ENCODE measurements at regions not wholly inside any gene's neighbourhood (a gene's known extent, or its start where the extent isn't known, plus 50 kb on each side); places are given as distances from the start of the nearest gene placed in this dataset.
A peak's percentile ranks its signal among the peaks of the same experiment; 100 is the strongest.

DNA sequence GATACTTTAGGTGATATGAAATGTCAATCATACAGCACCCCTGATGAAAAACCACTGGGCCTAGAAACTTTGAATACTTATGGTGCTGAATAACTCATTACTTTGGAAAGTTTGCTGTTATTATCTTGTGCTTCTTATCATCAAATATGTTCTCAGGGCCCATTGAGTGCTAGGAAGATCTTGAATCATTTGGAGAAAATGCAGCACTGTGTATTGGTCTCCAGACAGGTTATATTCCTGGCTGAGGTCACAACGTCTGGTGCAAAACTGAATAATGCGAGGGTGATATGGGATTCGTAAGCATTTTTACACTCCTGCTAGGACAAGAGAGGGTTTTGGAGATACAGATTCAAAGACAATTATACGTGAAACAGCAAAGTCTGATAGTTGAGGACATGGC is 249.4 kb upstream of the TNC start:
- DNase-seq (ENCODE audit: low read depth), result no peak

DNA sequence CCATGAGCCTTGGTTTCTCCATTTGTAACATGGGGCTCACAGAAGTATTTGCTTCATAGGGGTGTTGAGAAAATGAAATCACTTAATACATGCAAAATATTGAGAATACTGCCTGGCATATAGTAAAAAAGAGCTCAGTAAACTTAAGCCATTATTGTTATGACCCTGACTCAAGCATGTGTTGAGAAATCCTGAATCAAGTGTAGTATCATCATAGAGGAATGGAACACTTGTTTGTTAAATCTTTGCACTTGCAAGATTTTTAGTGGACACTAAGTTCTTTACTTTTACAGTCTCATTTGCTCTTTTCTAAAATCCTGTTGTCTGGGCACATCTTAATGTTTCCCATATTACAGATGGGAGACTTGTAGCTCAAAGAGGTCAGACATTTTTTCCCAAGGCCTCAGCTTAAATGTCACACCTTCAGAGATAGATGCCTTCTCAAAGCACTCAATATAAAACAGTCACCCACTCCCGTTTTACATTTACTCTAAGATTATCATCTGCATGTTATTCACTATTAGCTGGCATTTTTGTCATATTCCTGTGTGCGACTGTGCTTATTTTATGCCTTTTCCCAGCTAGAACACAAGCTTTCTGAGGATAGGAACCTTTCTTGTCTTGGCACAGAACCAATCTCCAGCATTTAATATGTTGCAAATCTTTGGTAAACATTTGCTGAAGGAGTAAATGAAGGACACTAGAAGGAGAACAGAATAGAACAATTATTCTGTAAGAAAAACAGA is 250.0 kb upstream of the TNC start:
- DNase-seq (ENCODE audit: low read depth), result peak; percentile 71

DNA sequence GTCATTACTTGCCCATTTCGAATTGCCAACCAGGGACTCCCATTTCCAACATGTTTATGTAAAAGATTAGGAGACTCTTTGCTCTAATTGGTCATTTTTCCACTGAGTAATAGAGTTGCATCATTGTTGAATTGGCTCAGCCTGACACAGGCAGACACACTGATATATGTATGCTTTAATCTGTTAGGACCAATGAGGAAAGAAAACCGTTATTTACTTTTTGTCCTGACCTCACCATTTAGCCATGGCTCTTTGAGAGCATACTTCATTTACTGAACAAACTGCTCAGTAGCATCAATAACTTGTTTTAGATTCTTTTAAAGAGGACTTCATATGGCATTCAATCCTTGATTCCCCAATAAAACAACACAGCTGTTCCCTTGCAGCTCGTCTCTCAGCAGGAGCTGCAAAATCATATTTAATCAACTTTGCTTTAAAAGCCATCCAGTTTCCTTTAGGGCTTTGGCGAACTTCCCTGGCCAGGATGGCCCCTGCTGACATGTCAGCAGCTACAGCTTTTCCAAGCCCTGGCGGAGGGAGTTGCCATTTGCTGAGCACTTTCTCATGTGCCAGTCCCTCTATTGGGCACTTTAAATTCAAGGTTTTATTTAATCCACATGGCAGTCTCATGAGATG is 251.5 kb upstream of the TNC start:
- DNase-seq (ENCODE audit: low read depth), result no peak

DNA sequence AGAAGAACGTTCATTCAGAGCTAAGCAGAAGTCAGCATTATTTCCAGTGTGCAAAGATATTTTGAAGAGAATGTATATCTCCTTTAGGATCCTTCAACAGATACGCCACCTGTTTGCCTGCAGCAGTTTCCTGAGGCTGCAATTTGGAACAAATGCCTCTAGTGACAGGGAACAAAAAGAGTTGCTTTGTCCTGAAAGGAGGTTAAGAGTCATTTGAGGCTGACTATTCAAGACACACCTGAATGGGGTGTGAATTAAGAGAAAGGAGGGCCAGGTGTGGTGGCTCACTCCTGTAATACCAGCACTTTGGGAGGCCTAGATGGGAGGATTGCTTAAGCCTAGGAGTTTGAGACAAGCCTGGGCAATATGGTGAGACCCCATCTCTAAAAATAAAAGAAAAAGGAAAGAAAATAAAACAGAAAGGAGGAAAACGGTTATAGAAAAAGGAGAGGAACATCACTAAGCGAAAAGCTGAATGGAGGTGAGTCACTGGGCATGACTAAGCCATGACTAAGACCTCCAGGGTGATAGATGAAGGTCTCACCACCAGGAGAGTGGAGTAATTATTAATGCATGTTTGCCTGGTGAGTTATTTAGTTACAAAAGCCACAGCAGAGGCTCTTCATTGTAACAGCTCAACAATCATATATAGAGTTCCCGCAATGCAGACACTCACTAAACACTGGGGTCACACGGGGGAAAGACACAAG is 255.2 kb upstream of the TNC start:
- peak; percentile 99 for DNase-seq (ENCODE audit: low read depth)

DNA sequence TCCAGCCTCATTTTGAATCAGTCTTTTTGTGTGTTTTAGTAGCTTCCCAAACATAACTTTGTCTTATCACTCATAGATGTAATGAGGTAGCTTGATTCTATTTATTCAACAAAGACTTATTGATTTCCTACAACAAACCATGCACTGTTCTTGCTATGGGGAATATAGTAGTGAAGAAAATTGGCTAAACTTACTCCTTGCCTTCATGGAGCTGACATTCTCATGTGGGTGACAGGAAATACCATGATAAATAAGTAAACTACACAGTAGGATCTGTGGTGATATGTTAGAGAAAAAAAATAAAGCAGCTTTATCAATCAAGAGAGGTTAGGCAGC is 255.7 kb upstream of the TNC start:
- no peak for DNase-seq (ENCODE audit: low read depth)

DNA sequence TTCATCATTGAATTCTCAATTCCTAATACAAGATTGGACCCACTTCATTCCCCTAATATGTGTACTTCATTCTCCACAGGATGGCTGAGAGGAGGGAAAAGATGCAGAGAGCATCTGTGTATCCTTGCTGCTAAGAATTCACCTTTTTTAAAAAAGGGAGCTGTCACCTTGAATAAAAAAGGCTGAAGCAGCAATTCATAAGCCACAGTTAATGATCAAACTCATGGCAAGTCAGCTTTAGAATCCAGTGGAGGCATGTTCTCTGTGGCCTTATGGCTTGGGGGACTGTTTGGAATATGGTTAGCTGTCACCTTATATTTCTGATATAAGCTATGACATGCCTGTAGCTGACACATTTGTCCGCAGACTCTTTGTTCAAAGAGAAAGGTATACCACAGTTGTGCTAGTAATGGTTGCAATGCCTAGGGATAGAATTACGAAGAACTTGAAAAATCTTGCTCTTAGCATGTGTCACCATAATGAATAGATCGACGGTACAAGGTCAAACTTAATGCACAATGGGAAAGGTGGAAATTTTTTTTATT is 256.8 kb upstream of the TNC start:
- DNase-seq (ENCODE audit: low read depth), result peak; percentile 52

DNA sequence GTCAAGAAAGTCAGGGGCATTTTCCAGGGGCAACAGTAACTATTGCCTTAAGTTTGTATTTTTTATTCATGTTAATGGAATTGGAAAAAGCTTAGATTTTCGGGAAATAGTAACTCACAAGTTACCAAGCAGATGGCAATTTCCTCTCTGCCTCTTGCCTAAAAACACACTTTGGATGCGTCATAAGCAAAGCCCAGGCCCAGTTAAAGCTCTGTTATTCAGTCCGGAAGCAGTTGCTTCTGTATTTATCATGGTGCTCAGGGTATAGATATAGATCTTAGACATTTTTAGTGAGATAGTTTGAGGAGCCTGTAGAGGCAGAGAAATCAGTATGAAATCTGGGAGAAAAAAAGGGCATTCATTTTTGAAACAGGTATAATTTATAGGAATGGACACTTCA is 260.3 kb upstream of the TNC start:
- DNase-seq (ENCODE audit: low read depth), result no peak

DNA sequence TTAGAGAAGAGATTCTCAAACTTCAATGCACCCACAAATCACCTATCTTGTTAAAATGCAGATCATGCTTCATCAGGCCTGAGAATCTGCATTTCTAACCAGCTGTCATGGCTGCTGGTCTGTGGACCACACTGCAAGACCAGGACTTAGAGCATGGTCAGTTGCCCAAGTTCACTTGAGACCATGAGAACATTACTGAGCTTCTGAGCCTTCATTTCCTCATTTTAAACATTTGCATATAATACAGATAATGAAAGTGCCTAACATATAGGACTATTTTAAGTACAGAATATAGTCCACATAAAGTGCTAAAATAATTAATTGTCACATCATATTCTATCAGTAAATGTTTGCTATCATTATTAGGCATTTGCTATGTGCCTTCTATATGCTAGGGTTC is 260.8 kb upstream of the TNC start:
- no peak for DNase-seq (ENCODE audit: low read depth)

DNA sequence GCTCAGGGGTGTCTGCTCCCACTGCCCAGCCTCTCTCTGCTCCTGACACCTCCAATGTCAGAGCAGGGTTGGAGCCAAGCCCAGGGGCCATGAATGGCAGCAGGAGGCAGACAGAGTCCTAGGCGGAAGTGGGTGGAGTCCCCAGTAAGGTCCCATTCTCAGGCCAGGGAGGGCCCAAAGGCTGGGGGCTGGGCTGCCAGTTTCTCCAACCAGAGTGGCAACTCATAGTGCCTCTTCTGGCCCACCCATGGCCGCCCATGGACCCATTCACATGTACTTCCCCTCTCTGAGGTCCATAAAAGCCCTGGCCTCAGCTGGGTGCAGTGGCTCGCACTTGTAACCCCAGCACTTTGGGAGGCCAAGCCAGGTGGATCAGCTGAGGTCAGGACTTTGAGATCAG is 261.8 kb upstream of the TNC start:
- DNase-seq (ENCODE audit: low read depth), result no peak

DNA sequence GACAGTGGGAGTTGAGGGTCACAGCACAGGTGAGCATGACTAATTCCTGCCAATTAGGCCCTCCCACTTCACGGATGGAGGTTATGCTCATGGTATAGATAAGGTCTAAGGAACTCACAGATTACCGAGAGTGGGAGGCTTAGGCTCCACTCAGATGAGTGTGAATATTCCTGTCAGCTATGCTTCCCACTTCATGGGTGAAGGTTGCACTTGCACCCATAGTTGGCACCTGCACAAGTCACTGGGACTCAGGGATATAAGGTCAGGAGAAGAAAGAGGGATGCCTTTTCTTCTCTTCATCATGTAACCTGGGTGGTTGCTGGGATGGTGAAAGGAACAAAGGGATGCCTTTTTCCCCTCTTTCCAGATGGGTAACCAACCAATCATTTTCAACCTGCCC is 264.9 kb upstream of the TNC start:
- no peak for DNase-seq (ENCODE audit: low read depth)

DNA sequence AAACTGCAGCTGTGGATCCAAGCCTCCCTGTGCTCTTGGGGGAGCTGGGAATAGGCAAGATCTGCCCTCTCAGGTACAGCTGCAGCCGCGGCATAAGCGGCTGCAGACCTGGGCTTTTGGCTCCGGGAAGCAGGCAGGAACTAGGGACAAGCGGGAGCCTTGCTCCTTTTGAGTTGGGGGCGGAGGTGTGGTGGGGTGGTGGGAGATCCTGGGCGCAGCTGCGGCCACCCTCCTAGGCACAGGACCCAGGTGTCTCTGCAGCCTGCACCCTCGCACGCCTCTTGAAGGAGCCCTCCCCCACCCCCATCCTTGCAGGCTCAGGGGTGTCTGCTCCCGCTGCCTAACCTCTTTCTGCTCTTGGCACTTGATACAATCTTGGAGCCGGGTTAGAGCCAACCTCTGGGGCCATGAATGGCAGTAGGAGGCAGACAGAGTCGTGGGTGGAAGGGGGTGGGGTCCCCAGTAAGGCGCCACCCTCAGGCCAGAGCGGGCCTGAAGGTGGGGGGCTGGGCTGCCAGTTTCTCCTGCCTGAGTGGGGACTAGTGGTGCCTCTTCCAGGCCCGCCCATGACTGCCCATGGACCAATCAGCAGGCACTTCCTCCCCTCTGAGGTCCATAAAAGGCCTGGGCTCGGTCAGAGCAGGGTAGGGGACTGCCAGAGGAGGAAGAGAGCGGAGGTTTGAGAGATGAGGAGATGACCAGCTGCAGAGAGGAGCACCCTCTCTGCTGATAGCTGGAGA is 267.6 kb upstream of the TNC start:
- no peak for DNase-seq (ENCODE audit: low read depth)

DNA sequence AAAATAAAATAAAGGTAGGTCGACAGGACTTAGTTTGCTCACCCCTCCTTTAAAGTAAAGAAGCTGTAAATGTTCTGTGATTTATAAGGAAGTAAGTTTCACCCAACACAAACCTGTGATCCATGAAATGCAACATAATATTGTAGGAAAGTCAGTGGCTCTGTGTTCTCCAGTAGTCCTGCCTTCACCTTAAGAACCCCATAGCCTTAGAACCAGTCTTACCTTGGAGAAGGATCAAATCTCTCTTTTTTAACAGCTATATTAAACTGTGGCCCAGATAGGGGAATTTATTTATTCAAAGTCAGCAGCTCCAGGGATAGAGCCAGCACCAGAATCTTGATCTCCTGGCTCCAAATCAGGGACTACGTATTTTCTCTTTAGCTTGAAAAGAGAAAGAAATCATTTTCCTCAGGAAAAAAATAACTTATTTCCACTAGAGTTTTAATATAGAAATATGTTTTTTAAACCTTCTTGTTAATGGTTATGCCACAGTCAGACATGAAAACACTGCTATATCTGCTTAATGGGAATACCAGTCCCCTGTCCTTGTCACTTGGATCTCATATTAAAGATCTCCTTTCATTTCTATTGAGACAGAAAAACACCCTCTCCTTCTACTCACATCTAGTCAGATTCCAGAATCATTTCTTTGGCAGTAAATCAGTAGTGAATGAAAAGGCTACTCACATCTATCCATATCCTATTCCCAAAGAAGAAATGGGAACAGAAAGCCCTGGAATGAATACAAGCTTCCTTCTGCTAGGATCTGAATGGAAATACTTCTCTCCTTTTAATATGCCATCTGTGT is 269.2 kb upstream of the TNC start:
- DNase-seq (ENCODE audit: low read depth), result no peak

DNA sequence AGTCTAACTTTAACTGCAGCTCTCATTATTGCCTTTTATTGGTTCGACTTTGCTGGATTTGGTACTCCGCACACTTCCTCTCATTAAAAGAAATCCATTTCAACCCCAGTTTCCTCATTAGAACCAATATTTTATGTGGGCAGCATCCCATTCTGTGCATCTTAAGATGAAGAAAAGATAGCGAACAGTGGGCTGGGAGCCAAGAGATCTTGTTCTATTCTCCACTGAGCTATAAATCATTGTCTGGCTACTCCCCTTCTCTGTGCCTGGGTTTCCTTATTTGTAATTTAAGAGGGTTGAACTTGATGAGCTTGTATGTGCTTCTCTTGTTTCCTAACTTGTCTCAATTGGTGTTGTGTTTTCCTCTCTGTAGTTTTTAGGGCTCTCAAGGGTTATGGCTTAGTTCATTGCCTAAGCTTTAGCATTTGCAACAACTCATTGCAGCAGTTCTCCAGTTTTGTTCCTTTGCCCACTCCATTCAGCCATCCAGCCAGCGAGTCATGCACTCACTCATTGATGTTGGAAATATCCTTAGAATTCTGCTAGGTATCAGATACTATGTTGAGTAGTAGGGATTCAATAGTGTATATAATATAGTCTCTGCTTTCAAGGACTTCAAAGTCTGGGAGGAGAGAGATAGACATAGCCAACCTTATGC is 273.3 kb upstream of the TNC start:
- no peak for DNase-seq (ENCODE audit: low read depth)

DNA sequence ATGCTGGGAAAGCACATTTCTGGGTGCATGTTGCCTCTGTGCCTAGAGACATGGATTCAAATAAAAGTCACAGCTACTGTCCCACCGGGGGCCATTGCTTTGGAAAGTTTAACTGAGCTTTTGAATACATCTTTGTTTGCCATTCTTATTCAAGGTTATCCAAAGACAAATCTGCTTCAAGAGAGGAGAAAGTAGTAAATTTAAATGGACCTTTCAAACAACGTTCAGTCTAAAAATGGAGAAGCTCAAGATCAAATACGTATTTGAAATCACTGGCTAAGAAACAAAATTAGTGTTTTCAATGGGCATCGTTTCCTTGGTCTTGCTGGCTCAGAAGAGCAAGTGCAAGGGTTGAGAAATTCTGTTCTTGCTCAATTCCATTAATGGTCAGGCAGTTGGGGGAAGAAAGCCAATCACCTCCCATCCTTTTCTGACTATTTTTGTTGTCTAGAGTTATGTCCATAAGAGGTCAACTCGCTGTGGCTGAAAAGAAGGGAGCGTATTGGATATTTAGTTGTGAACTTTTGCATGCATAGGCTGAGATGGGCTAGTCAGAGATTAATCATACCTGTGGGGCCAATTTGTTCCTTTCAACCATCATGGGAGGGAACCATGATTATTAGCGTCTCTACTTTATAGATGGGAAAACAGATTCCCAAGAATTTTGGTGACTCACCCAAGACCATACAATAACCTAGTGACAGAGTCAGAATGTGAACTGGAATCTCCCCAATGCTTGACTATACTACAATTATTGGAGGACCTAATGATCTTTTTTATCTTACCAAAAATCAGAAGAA is 276.2 kb upstream of the TNC start:
- peak; percentile 69 for DNase-seq (ENCODE audit: low read depth)

DNA sequence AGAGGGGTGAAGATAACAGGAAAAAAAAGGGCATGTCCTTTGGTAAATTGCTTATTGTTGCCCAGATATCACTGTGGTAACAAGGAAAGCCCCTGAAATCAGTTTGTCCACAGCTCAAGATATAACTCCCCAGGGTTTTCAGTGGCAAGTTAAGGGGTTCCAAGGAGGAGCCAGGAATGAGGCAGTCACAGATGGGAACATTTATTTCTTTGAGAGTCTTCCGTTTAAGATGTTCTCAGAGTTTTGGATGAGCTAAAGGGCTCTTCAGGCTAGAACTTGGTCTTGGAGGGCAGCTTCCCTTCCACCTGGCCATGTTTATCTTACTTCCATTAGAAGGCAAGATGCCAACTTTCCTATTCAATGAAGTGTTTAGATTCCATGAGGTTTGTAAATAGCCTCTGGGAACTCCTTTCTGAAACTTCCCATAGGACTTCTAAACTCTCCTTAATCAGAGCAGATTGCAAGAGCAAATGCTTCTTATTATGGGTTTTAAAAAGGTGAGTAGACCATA is 277.6 kb upstream of the TNC start:
- DNase-seq (ENCODE audit: low read depth), result peak; percentile 86

DNA sequence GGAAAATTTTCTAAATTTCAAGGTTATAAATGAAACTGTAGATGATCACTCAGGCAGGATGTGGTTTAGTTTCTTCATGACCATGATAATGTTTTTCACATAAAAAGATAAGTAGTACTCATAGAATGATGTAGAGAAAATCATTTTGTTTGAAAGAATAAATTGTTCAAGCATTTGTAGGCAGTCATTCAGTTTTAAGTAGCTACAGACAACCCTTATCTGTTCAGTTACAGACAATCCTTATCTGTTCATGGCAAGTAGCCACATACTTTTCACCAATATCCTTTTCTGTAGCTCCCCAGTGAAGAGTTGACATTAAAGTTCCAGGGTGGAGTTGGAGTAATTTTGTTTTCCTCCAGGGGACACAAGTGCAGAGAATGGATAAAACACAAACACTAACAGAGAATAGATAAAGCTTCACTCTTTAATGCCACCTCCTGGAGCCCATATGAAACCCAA is 278.1 kb upstream of the TNC start:
- no peak for DNase-seq (ENCODE audit: low read depth)

DNA sequence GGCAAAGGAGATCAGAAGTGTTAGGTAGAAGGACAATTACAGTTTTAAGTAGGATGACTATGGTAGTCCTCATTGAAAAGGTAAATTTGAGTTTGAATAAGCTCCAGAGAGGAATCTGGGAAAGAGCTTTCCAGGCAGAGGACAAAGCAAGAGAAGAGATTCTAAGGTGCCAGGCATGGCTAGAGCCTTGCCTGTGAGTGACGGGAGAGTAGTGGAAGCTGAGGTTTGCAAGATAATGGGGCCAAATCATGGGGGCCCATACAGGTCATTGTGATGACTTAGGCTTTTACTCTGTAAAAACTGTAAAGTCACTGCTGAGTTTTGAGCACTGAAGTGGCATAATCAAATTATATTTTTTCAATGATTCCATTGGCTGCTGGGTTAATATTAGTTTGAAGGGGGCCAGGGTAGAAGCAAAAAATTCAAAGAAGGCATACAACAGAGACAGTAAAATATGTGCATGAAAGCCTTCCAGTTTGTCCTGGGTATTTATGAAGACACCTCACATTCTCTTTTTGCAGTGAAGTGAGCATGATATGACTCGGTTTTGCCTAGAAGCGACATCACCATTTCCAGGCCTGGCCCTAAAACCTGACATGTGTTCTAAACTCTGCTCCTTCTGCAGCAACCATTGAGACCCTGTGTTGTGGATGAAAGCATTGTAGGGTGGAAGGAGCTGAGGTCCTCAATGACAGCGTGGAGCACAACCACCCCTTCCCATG is 279.8 kb upstream of the TNC start:
- DNase-seq (ENCODE audit: low read depth), result no peak

DNA sequence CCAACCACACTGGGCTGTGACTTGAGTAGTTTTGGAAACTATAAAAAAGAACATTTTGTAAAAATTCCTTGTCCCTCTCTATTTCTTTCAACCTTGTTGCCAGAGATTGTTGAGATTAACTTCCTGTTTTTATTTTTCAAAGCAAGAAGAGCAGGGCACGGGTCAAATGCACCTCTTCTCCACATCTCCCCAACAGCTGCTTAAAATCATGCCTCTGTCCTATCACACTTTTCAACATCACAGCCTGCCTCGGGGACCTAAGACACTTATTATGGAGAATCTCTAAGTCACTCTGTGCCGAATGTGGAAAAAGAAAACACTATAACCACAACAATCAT is 280.3 kb upstream of the TNC start:
- no peak for DNase-seq (ENCODE audit: low read depth)

DNA sequence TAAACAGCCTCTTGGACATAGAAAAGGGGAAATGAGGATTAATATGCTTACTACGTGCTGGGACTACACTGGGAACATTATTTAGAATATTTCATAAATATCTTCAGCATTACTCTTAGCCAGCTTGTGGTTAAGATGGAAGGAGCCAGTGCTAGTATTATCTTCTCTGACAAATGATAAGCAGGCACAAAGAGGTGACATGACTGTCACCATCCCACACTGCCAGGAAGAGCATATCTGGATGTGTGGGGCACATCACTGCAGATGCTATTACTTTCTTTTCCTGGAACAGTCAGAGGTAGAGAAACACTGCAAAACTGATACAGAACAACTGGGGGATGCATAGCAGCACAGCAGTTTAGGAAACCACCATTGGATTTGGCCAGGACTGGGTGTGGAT is 281.0 kb upstream of the TNC start:
- no peak for DNase-seq (ENCODE audit: low read depth)
